Right lobe of liver (tissue), 6 donors: ENCODE measurements at regions not wholly inside any gene's neighbourhood (a gene's known extent, or its start where the extent isn't known, plus 50 kb on each side); places are given as distances from the start of the nearest gene placed in this dataset.
"Not testable (repeated sequence)": the region's sequence is repeated elsewhere in the genome, so short reads cannot be mapped to it uniquely, and the experiment has no call there.

Source experiments
- ATAC-seq, 4 donors: fragments of 200-7000 bp; cut with Tn5 transposase; one replicate each; pipeline ENCODE4 v1.9.1; 2020; ENCODE audit warnings: mild to moderate bottlenecking in 4 of 4, moderate library complexity in 4 of 4
- DNase-seq, 3 donors: peaks; one replicate each; pipeline ENCODE4 v3.0.0-alpha.2; 2020
- H3K27ac ChIP-seq, 3 donors: fragments of 200-600 bp; one replicate each; pipeline ENCODE4 v1.8.0; 2022
- H3K27me3 ChIP-seq, 2 donors: fragments of 200-600 bp; one replicate each; pipeline ENCODE4 v1.8.0; 2022
- H3K36me3 ChIP-seq, 4 donors: fragments of 200-600 bp; sonication (generic) in 1 of 4; one replicate each; pipeline versions ENCODE4 v1.5.1 to v1.8.0; 2017 to 2022; ENCODE audit warnings: control low read depth in 1 of 4
- H3K4me1 ChIP-seq, 4 donors: fragments of 200-600 bp; sonication (generic) in 1 of 4; one replicate each; pipeline versions ENCODE4 v1.5.1 to v1.8.0; 2017 to 2022; ENCODE audit warnings: control low read depth in 1 of 4
- H3K4me3 ChIP-seq, 3 donors: fragments of 200-600 bp; one replicate each; pipeline ENCODE4 v1.8.0; 2022
- H3K9me3 ChIP-seq, 4 donors: fragments of 200-600 bp; sonication (generic) in 1 of 4; one replicate each; pipeline versions ENCODE4 v1.5.1 to v1.8.0; 2017 to 2022; ENCODE audit warnings: control low read depth in 1 of 4
- POLR2A ChIP-seq: fragments of 450-650 bp; IDR thresholded peaks from one replicate; pipeline ENCODE4 v1.6.1; 2017; ENCODE audit warnings: antibody characterized with exemption, mild to moderate bottlenecking
- WGBS: methylation state at CpG from one replicate; pipeline ENCODE4 v1.1.6; 2018; ENCODE audit warnings: low coverage, low lambda C conversion rate; ENCODE audit not compliant: insufficient coverage; ENCODE audit errors: missing lambda C conversion rate; 5-methylcytosine and 5-hydroxymethylcytosine counted together
- intact Hi-C, 2 donors: fragments of 100-400 bp; cut with DNase I; formaldehyde crosslinking; loops; one replicate each; pipeline versions ENCODE4 v1.11.2 to v1.14.1; 2022
- TF ChIP-seq, protein P1 (sequence below), 4 donors: fragments of 200-600 bp in 3 of 4; fragments of 450-650 bp in 1 of 4; IDR thresholded peaks; one replicate each; pipeline versions ENCODE4 v1.5.1 to v1.8.0; 2016 to 2022; ENCODE audit warnings: antibody characterized with exemption in 4 of 4, mild to moderate bottlenecking in 2 of 4
- donor health status: DM: no; HTN: yes; CAD: no.
- donor health status: DM: no; HTN: no; CAD: no.
- donor health status: DM: no; HTN: no; CAD: no.
- donor health status: DM: no; HTN: yes; CAD: no.
- donor health status: DM: no; HTN: yes; CAD: no.

DNA sequence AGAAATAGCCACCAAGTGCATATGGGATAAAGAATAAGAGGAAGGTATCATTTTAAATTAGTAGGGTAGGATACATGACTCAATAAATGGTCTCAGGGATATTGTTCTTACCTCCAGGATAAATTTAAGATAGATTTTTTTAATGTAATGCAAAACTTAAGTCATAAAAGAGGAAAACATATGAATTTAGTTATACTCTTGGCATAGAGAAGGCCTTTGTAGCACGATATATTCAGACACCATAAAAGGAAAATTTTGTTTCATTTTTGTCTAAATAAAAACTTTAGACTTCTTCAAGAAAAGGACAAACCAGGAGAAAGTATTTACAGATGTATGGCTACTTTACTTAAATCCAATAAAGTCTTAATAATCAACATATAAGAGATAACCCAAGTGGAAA is 78.5 kb upstream of the CAB39 start:
- H3K9me3 ChIP-seq, result no peaks in the 10 kb centered on the region
- no peaks in the 10 kb centered on the region for H3K4me1 ChIP-seq
- no peak overlapping the region for H3K27ac ChIP-seq
- H3K27me3 ChIP-seq, result no peaks in the 10 kb centered on the region
- no peak overlapping the region for H3K4me3 ChIP-seq
- TF ChIP-seq, protein P1, sequence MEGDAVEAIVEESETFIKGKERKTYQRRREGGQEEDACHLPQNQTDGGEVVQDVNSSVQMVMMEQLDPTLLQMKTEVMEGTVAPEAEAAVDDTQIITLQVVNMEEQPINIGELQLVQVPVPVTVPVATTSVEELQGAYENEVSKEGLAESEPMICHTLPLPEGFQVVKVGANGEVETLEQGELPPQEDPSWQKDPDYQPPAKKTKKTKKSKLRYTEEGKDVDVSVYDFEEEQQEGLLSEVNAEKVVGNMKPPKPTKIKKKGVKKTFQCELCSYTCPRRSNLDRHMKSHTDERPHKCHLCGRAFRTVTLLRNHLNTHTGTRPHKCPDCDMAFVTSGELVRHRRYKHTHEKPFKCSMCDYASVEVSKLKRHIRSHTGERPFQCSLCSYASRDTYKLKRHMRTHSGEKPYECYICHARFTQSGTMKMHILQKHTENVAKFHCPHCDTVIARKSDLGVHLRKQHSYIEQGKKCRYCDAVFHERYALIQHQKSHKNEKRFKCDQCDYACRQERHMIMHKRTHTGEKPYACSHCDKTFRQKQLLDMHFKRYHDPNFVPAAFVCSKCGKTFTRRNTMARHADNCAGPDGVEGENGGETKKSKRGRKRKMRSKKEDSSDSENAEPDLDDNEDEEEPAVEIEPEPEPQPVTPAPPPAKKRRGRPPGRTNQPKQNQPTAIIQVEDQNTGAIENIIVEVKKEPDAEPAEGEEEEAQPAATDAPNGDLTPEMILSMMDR (IDR thresholded peaks at IDR 0.05), result no peak
- no peak for TF ChIP-seq POLR2A
- no peaks in the 10 kb centered on the region for H3K36me3 ChIP-seq
- WGBS, result 79% methylated on average over 1 of the region's 1 CpG
- intact Hi-C loops, result no loop called here
- ATAC-seq (no peak), DNase-seq (no peak)

DNA sequence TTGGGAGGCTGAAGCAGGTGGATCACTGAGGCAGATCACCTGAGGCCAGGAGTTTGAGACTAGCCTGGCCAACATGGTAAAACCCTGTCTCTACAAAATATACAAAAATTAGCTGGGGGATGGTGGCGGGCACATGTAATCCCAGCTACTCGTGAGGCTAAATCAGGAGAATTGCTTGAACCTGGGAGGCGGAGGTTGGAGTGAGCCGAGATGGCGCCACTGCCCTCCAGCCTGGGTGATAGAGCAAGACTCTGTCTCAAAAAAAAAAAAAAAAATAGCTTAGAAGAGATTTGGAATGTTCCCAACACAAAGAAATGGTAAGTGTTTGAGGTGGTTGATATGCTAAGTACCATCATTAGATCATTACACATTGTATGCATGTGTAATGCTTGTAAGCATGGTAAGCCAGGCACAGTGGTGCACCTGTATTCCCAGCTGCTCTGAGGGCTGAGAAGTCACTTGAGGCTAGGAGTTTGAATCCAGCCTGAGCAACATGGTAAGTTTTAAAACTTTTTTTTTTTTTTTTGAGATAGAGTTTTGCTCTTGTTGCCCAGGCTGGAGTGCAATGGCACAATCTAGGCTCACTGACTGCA is 77.8 kb upstream of the CAB39 start:
- WGBS, result 95% methylated on average over 5 of the region's 5 CpGs
- ATAC-seq, H3K36me3 ChIP-seq, intact Hi-C loops, H3K4me1 ChIP-seq, H3K27ac ChIP-seq, H3K4me3 ChIP-seq, H3K9me3 ChIP-seq, H3K27me3 ChIP-seq: not testable (repeated sequence)
- DNase-seq, result peak in 1 of 3 donors; percentile 12

DNA sequence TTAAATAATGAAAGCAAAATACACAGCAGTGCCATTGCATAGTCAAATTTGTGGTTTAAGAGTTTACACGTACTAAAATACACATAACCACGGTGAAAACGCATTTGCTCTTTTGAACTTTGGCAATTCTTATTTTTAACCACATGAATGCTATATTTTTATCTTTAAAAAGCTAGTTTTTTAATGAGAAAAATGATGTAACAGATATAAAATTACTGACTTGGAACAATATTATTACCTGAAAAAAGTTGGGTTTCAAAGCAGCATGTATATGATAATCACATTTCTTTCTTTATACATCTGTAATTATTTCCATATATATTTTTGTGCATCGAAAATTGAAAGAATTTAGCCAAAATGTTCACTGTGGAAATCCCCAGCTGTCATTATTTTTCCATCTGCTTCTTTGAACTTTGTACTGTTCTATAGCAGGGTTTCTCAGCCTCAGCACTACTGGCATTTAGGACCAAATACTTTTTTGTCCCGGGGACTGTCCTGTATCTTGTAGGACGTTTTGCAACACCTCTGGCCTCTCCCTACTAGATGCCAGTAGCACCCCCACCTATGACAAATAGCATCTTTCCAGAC is 75.9 kb upstream of the CAB39 start:
- intact Hi-C loops, result no loop called here
- WGBS, result 21% methylated on average over 6 of the region's 6 CpGs
- no peak for TF ChIP-seq POLR2A
- TF ChIP-seq, protein P1 (IDR thresholded peaks at IDR 0.05), result no peak
- no peaks in the 10 kb centered on the region for H3K4me1 ChIP-seq
- no peaks in the 10 kb centered on the region for H3K27me3 ChIP-seq
- H3K4me3 ChIP-seq, result no peak overlapping the region
- peak in 1 of 4 donors; percentile 35 for ATAC-seq
- H3K36me3 ChIP-seq, result no peaks in the 10 kb centered on the region
- H3K27ac ChIP-seq, result no peak overlapping the region
- H3K9me3 ChIP-seq, result no peaks in the 10 kb centered on the region
- DNase-seq, result no peak

DNA sequence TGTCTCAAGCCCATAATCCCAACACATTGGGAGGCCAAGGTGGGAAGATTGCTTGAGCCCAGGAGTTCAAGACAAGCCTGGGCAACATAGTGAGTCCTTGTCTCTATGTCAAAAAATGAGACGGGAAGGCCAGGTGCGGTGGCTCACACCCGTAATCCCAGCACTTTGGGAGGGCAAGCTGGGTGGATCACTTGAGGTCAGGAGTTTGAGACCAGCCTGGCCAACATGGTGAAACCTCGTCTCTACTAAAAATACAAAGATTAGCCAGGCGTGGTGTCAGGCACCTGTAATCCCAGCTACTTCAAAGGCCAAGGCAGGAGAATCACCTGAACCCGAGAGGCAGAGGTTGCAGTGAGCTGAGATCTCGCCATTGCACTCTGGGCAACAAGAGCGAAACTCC is 75.2 kb upstream of the CAB39 start:
- intact Hi-C loops, H3K9me3 ChIP-seq: not testable (repeated sequence)
- WGBS, result 71% methylated on average over 3 of the region's 8 CpGs

DNA sequence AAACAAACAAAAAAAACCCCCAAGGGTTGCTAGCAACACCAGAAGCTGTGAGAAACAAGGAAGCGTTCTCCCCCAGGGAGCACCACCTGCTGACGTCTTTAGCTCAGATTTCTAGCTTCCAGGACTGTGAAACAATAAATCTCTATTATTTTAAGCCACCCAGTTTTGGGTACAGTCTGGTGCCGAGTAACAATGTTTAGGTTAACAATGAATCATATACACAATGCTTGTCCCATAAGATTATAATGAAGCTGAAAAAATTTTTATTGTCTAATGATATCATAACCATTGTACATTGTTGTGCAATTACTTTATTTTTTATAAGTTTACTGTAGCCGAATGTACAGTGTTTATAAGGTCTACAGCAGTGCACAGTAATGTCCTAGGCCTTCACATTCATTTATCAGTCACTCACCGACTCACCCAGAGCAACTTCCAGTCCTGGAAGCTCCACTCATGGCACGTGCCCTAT is 72.1 kb upstream of the CAB39 start:
- Histone ChIP-seq H3K27me3 (no peaks in the 10 kb centered on the region), H3K27ac (no peak overlapping the region), H3K9me3 (no peaks in the 10 kb centered on the region), H3K4me3 (no peak overlapping the region), H3K36me3 (no peaks in the 10 kb centered on the region), H3K4me1 (no peaks in the 10 kb centered on the region)
- ATAC-seq (no peak), DNase-seq (no peak)
- TF ChIP-seq POLR2A, result no peak
- TF ChIP-seq, protein P1 (IDR thresholded peaks at IDR 0.05), result no peak
- WGBS, result 84% methylated on average over 6 of the region's 6 CpGs
- intact Hi-C loops, result no loop called here

More for the DNA sequence above, 75.2 kb upstream of the CAB39 start:
- not testable (repeated sequence) for H3K36me3 ChIP-seq, H3K27ac ChIP-seq, H3K4me3 ChIP-seq, DNase-seq, H3K4me1 ChIP-seq, H3K27me3 ChIP-seq, ATAC-seq
